Activated T-helper 1 cell treated with anti-CD3 and anti-CD28 coated beads, Interleukin-12 subunit alpha, Interleukin-12 subunit beta, Interleukin-2, Interleukin-4 antibody, amounts not matched to agents 30 ng/mL and 10 ng/mL and 1 ng/mL, durations not matched to agents 14 hours and 24 hours and 36 hours (primary cell): ENCODE measurements at regions not wholly inside any gene's neighbourhood (a gene's known extent, or its start where the extent isn't known, plus 50 kb on each side); places are given as distances from the start of the nearest gene placed in this dataset.

Experiments used
- DNase-seq: peaks from one replicate; pipeline ENCODE4 v3.0.0; 2021; ENCODE audit warnings: low spot score
- H3K27ac Mint-ChIP-seq: one replicate; pipeline ENCODE4 v1.8.0; 2021; ENCODE audit warnings: mild to moderate bottlenecking, mixed read lengths
- H3K27me3 Mint-ChIP-seq: one replicate; pipeline ENCODE4 v1.8.0; 2022; ENCODE audit warnings: mild to moderate bottlenecking, moderate library complexity, mixed read lengths; ENCODE audit not compliant: insufficient read depth
- H3K36me3 Mint-ChIP-seq: one replicate; pipeline ENCODE4 v1.8.0; 2021; ENCODE audit warnings: low read depth, mixed read lengths
- H3K4me1 Mint-ChIP-seq: one replicate; pipeline ENCODE4 v1.8.0; 2021; ENCODE audit warnings: low read depth, mixed read lengths
- H3K4me3 Mint-ChIP-seq: one replicate; pipeline ENCODE4 v1.8.0; 2021; ENCODE audit warnings: mild to moderate bottlenecking, moderate library complexity, mixed read lengths
- H3K9me3 Mint-ChIP-seq: one replicate; pipeline ENCODE4 v1.8.0; 2021; ENCODE audit warnings: mixed read lengths
- intact Hi-C: fragments of 100-400 bp; cut with micrococcal nuclease; formaldehyde crosslinking; loops from one replicate; pipeline ENCODE4 v1.15.1; 2024

GRCh38 chr20:60754856-60755255 is 497.2 kb upstream of the CDH4 start:
- Mint-ChIP-seq H3K9me3 (no peaks in the 10 kb centered on the region), H3K27me3 (no peaks in the 10 kb centered on the region)
- DNase-seq = no peak

GRCh38 chr20:60759651-60760050 is 492.4 kb upstream of the CDH4 start:
- Mint-ChIP-seq H3K36me3 (no peaks in the 10 kb centered on the region), H3K27me3 (no peaks in the 10 kb centered on the region), H3K27ac (no peak overlapping the region), H3K4me3 (no peak overlapping the region), H3K9me3 (no peaks in the 10 kb centered on the region), H3K4me1 (no peaks in the 10 kb centered on the region)
- no peak for DNase-seq
- intact Hi-C loops = no loop called here

More at GRCh38 chr20:60754856-60755255, 497.2 kb upstream of the CDH4 start:
- intact Hi-C loops = no loop called here
- Mint-ChIP-seq H3K27ac (no peak overlapping the region), H3K4me3 (no peak overlapping the region), H3K4me1 (no peaks in the 10 kb centered on the region), H3K36me3 (no peaks in the 10 kb centered on the region)

GRCh38 chr20:60760256-60761000 is 491.6 kb upstream of the CDH4 start:
- no peaks in the 10 kb centered on the region for H3K27me3 Mint-ChIP-seq
- no peak overlapping the region for H3K4me3 Mint-ChIP-seq
- intact Hi-C loops = no loop called here

GRCh38 chr20:60761056-60761455 is 491.0 kb upstream of the CDH4 start:
- H3K36me3 Mint-ChIP-seq = no peaks in the 10 kb centered on the region
- H3K27ac Mint-ChIP-seq = no peak overlapping the region
- no peak overlapping the region for H3K4me3 Mint-ChIP-seq
- H3K4me1 Mint-ChIP-seq = no peaks in the 10 kb centered on the region
- intact Hi-C loops = no loop called here
- H3K9me3 Mint-ChIP-seq = no peaks in the 10 kb centered on the region
- no peaks in the 10 kb centered on the region for H3K27me3 Mint-ChIP-seq
- DNase-seq = no peak

More at GRCh38 chr20:60760256-60761000, 491.6 kb upstream of the CDH4 start:
- H3K4me1 Mint-ChIP-seq = no peaks in the 10 kb centered on the region
- no peaks in the 10 kb centered on the region for H3K36me3 Mint-ChIP-seq
- no peaks in the 10 kb centered on the region for H3K9me3 Mint-ChIP-seq
- no peak overlapping the region for H3K27ac Mint-ChIP-seq
- DNase-seq = no peak

GRCh38 chr20:60762386-60762785 is 489.7 kb upstream of the CDH4 start:
- Mint-ChIP-seq H3K27me3 (no peaks in the 10 kb centered on the region), H3K9me3 (no peaks in the 10 kb centered on the region), H3K36me3 (no peaks in the 10 kb centered on the region), H3K4me3 (no peak overlapping the region), H3K27ac (no peak overlapping the region), H3K4me1 (no peaks in the 10 kb centered on the region)
- intact Hi-C loops = no loop called here
- no peak for DNase-seq

GRCh38 chr20:60764328-60764727 is 487.7 kb upstream of the CDH4 start:
- no peak overlapping the region for H3K4me3 Mint-ChIP-seq
- no peaks in the 10 kb centered on the region for H3K9me3 Mint-ChIP-seq
- DNase-seq = no peak
- H3K36me3 Mint-ChIP-seq = no peaks in the 10 kb centered on the region
- H3K27me3 Mint-ChIP-seq = no peaks in the 10 kb centered on the region
- H3K4me1 Mint-ChIP-seq = no peaks in the 10 kb centered on the region
- intact Hi-C loops = no loop called here
- no peak overlapping the region for H3K27ac Mint-ChIP-seq

GRCh38 chr20:60764771-60765170 is 487.3 kb upstream of the CDH4 start:
- H3K27ac Mint-ChIP-seq = no peak overlapping the region
- no peaks in the 10 kb centered on the region for H3K36me3 Mint-ChIP-seq
- no peak for DNase-seq
- no peaks in the 10 kb centered on the region for H3K27me3 Mint-ChIP-seq
- H3K4me1 Mint-ChIP-seq = no peaks in the 10 kb centered on the region
- intact Hi-C loops = no loop called here
- no peak overlapping the region for H3K4me3 Mint-ChIP-seq
- H3K9me3 Mint-ChIP-seq = no peaks in the 10 kb centered on the region

GRCh38 chr20:60765821-60766403 is 486.1 kb upstream of the CDH4 start:
- H3K27ac Mint-ChIP-seq = no peak overlapping the region
- H3K27me3 Mint-ChIP-seq = no peaks in the 10 kb centered on the region
- H3K4me1 Mint-ChIP-seq = no peaks in the 10 kb centered on the region
- H3K9me3 Mint-ChIP-seq = no peaks in the 10 kb centered on the region
- H3K4me3 Mint-ChIP-seq = no peak overlapping the region
- H3K36me3 Mint-ChIP-seq = no peaks in the 10 kb centered on the region
- intact Hi-C loops = no loop called here
- no peak for DNase-seq

GRCh38 chr20:60768216-60768615 is 483.8 kb upstream of the CDH4 start:
- no peaks in the 10 kb centered on the region for H3K9me3 Mint-ChIP-seq
- no peak for DNase-seq
- no peak overlapping the region for H3K27ac Mint-ChIP-seq
- no peaks in the 10 kb centered on the region for H3K27me3 Mint-ChIP-seq
- intact Hi-C loops = no loop called here
- no peak overlapping the region for H3K4me3 Mint-ChIP-seq
- H3K4me1 Mint-ChIP-seq = no peaks in the 10 kb centered on the region
- no peaks in the 10 kb centered on the region for H3K36me3 Mint-ChIP-seq

GRCh38 chr20:60780388-60781025 is 471.6 kb upstream of the CDH4 start:
- H3K4me3 Mint-ChIP-seq = no peak overlapping the region
- no peaks in the 10 kb centered on the region for H3K9me3 Mint-ChIP-seq
- intact Hi-C loops = no loop called here
- H3K36me3 Mint-ChIP-seq = no peaks in the 10 kb centered on the region
- no peaks in the 10 kb centered on the region for H3K4me1 Mint-ChIP-seq
- no peak for DNase-seq
- H3K27me3 Mint-ChIP-seq = no peaks in the 10 kb centered on the region
- no peak overlapping the region for H3K27ac Mint-ChIP-seq

- H3K4me1 Mint-ChIP-seq = no peaks in the 10 kb centered on the region
- no peak for DNase-seq
- H3K9me3 Mint-ChIP-seq = no peaks in the 10 kb centered on the region
- no peak overlapping the region for H3K4me3 Mint-ChIP-seq
- H3K36me3 Mint-ChIP-seq = no peaks in the 10 kb centered on the region
- H3K27me3 Mint-ChIP-seq = no peaks in the 10 kb centered on the region
- no peak overlapping the region for H3K27ac Mint-ChIP-seq
- intact Hi-C loops = no loop called here
These were observed 469.0 kb upstream of the CDH4 start for GRCh38 chr20:60782959-60783625.

GRCh38 chr20:60785301-60785700 is 466.8 kb upstream of the CDH4 start:
- no peaks in the 10 kb centered on the region for H3K9me3 Mint-ChIP-seq
- H3K4me3 Mint-ChIP-seq = no peak overlapping the region
- no peak overlapping the region for H3K27ac Mint-ChIP-seq
- DNase-seq = no peak
- intact Hi-C loops = no loop called here
- H3K4me1 Mint-ChIP-seq = no peaks in the 10 kb centered on the region
- H3K36me3 Mint-ChIP-seq = no peaks in the 10 kb centered on the region
- no peaks in the 10 kb centered on the region for H3K27me3 Mint-ChIP-seq

- H3K27ac Mint-ChIP-seq = no peak overlapping the region
- no peaks in the 10 kb centered on the region for H3K36me3 Mint-ChIP-seq
- DNase-seq = no peak
- no peaks in the 10 kb centered on the region for H3K9me3 Mint-ChIP-seq
- no peak overlapping the region for H3K4me3 Mint-ChIP-seq
- H3K4me1 Mint-ChIP-seq = no peaks in the 10 kb centered on the region
- intact Hi-C loops = no loop called here
- H3K27me3 Mint-ChIP-seq = no peaks in the 10 kb centered on the region
These were observed 466.3 kb upstream of the CDH4 start for GRCh38 chr20:60785785-60786184.
